ENCODE measurements at regions not wholly inside any gene's neighbourhood (a gene's known extent, or its start where the extent isn't known, plus 50 kb on each side); places are given as distances from the start of the nearest gene placed in this dataset.

GRCh38 chr1:188350104-188350503 lies 1521.4 kb downstream of the PLA2G4A start:
- H3K27ac ChIP-seq (ENCODE audit: low read depth, low read length) = no peak overlapping the region
- no peaks in the 10 kb centered on the region for H3K36me3 Mint-ChIP-seq
- H3K27me3 Mint-ChIP-seq = no peaks in the 10 kb centered on the region
- ChIA-PET CTCF (no interaction called here), POLR2A (no interaction called here)
- H3K36me3 ChIP-seq (ENCODE audit: insufficient read depth, low read length) = no peaks in the 10 kb centered on the region
- no peak overlapping the region for H3K4me3 ChIP-seq (ENCODE audit: low read length)
- H3K27me3 ChIP-seq (ENCODE audit: insufficient read depth, low read length, poor library complexity, severe bottlenecking) = no peaks in the 10 kb centered on the region
- H3K4me1 Mint-ChIP-seq = no peaks in the 10 kb centered on the region
- DNase-seq = no peak
- H3K9me3 ChIP-seq (ENCODE audit: low read length) = no peaks in the 10 kb centered on the region
- no peaks in the 10 kb centered on the region for H3K4me1 ChIP-seq (ENCODE audit: insufficient read depth, low read length)
- peaks cover 5 to 19% (median 13%) of the 10 kb centered on the region in 5 donors for H3K9me3 Mint-ChIP-seq
- no peak overlapping the region for H3K4me3 Mint-ChIP-seq
- no peak overlapping the region for H3K27ac Mint-ChIP-seq

DNA sequence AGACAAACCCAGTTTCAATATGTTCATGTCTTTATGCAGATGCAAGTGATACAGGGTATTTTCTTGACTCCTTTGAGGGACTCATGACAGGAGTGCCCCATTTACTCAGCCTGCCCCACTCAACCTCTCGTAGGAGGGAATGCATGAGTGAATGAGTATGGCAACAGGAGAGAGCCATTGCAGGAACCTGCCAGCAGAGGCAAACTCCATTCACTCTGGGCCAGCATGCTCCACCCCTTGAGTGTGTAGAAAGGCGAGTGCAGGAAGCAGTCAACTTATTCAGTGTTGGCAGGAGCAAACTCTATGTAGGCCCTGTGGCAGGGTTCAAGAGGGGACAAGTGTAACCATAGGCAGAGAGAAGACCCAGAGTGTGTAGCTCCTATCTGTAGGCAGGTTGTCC lies 1526.3 kb downstream of the PLA2G4A start:
- no peak overlapping the region for H3K27ac ChIP-seq (ENCODE audit: low read depth, low read length)
- H3K4me1 ChIP-seq (ENCODE audit: insufficient read depth, low read length) = no peaks in the 10 kb centered on the region
- CTCF ChIA-PET = no interaction called here
- H3K36me3 ChIP-seq (ENCODE audit: insufficient read depth, low read length) = no peaks in the 10 kb centered on the region
- Mint-ChIP-seq H3K27me3 (no peaks in the 10 kb centered on the region), H3K4me1 (no peaks in the 10 kb centered on the region), H3K4me3 (no peak overlapping the region), H3K36me3 (no peaks in the 10 kb centered on the region), H3K9me3 (peaks cover 16 to 33% (median 19%) of the 10 kb centered on the region in 5 donors), H3K27ac (no peak overlapping the region)
- DNase-seq = no peak
- POLR2A ChIA-PET = no interaction called here
- H3K27me3 ChIP-seq (ENCODE audit: insufficient read depth, low read length, poor library complexity, severe bottlenecking) = no peaks in the 10 kb centered on the region
- H3K4me3 ChIP-seq (ENCODE audit: low read length) = no peak overlapping the region
- no peaks in the 10 kb centered on the region for H3K9me3 ChIP-seq (ENCODE audit: low read length)

- Histone ChIP-seq H3K36me3 (ENCODE audit: insufficient read depth, low read length) (no peaks in the 10 kb centered on the region), H3K4me3 (ENCODE audit: low read length) (no peak overlapping the region), H3K27me3 (ENCODE audit: insufficient read depth, low read length, poor library complexity, severe bottlenecking) (no peaks in the 10 kb centered on the region), H3K4me1 (ENCODE audit: insufficient read depth, low read length) (no peaks in the 10 kb centered on the region), H3K27ac (ENCODE audit: low read depth, low read length) (no peak overlapping the region), H3K9me3 (ENCODE audit: low read length) (no peaks in the 10 kb centered on the region)
- ChIA-PET CTCF (no interaction called here), POLR2A (no interaction called here)
- no peaks in the 10 kb centered on the region for H3K36me3 Mint-ChIP-seq
- peaks cover 15 to 33% (median 19%) of the 10 kb centered on the region in 5 donors for H3K9me3 Mint-ChIP-seq
- no peaks in the 10 kb centered on the region for H3K4me1 Mint-ChIP-seq
- no peak for DNase-seq
- H3K27me3 Mint-ChIP-seq = no peaks in the 10 kb centered on the region
- H3K4me3 Mint-ChIP-seq = no peak overlapping the region
- no peak overlapping the region for H3K27ac Mint-ChIP-seq
These were observed 1527.1 kb downstream of the PLA2G4A start for GRCh38 chr1:188355847-188356246.

- H3K27ac Mint-ChIP-seq = no peak overlapping the region
These were observed 1530.6 kb downstream of the PLA2G4A start for GRCh38 chr1:188359315-188359714.

DNA sequence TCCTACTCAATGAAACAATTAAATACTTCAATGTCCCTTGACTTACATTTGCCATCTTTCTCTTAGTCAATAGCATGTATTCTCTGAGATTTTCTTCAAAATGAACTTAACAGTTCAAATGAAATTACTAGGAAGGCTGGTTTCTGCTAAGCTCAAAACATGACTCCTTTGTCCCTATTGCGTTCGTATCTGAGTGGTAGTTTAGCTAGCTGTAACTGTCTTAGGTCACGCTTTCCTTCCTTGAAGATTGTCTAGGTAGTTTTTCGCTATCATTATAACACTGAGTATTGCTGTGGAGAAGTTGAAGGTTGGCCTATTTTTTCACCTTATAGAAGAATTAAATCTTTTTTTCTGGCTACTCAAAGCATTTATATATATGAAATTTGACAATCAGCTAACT lies 1535.2 kb downstream of the PLA2G4A start:
- no peaks in the 10 kb centered on the region for H3K36me3 ChIP-seq (ENCODE audit: insufficient read depth, low read length)
- DNase-seq = no peak
- CTCF ChIA-PET = no interaction called here
- no peaks in the 10 kb centered on the region for H3K4me1 ChIP-seq (ENCODE audit: insufficient read depth, low read length)
- H3K9me3 Mint-ChIP-seq = peaks cover 6 to 34% (median 15%) of the 10 kb centered on the region in 5 donors
- no peaks in the 10 kb centered on the region for H3K27me3 ChIP-seq (ENCODE audit: insufficient read depth, low read length, poor library complexity, severe bottlenecking)
- no peaks in the 10 kb centered on the region for H3K4me1 Mint-ChIP-seq
- POLR2A ChIA-PET = no interaction called here
- H3K4me3 ChIP-seq (ENCODE audit: low read length) = no peak overlapping the region
- no peaks in the 10 kb centered on the region for H3K27me3 Mint-ChIP-seq
- no peaks in the 10 kb centered on the region for H3K9me3 ChIP-seq (ENCODE audit: low read length)
- H3K36me3 Mint-ChIP-seq = no peaks in the 10 kb centered on the region
- no peak overlapping the region for H3K27ac Mint-ChIP-seq
- no peak overlapping the region for H3K27ac ChIP-seq (ENCODE audit: low read depth, low read length)
- H3K4me3 Mint-ChIP-seq = no peak overlapping the region

More at GRCh38 chr1:188359315-188359714, 1530.6 kb downstream of the PLA2G4A start:
- ChIA-PET CTCF (no interaction called here), POLR2A (no interaction called here)
- no peak overlapping the region for H3K4me3 Mint-ChIP-seq
- H3K4me1 Mint-ChIP-seq = no peaks in the 10 kb centered on the region
- Histone ChIP-seq H3K27ac (ENCODE audit: low read depth, low read length) (no peak overlapping the region), H3K27me3 (ENCODE audit: insufficient read depth, low read length, poor library complexity, severe bottlenecking) (no peaks in the 10 kb centered on the region), H3K36me3 (ENCODE audit: insufficient read depth, low read length) (no peaks in the 10 kb centered on the region), H3K4me3 (ENCODE audit: low read length) (no peak overlapping the region), H3K4me1 (ENCODE audit: insufficient read depth, low read length) (no peaks in the 10 kb centered on the region), H3K9me3 (ENCODE audit: low read length) (no peaks in the 10 kb centered on the region)
- H3K9me3 Mint-ChIP-seq = peaks cover 9 to 32% (median 20%) of the 10 kb centered on the region in 5 donors
- H3K27me3 Mint-ChIP-seq = no peaks in the 10 kb centered on the region
- no peaks in the 10 kb centered on the region for H3K36me3 Mint-ChIP-seq
- no peak for DNase-seq

DNA sequence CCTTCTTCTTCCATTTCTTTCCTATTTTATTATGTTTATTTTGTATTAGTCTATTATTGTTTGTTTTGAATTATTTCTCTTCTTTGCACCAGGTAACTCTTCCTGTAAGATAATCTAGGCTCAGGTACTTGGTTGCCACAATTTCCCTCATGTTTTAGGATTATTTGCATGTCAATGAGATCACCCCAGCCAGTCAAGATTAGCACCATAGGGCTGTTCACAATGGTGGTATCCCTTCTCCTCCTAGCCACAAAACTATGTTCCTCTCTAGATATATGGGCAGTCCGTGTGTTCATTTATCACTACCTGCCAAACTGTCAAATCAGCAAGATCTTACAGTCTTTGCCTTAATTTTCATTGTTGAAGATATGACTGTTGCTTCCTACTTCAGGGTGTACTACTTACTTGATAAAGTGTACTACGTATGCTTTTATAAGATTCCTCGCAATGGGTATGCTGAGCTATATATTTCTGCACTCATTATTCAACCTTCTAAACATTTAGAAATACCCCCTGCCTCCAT lies 1536.2 kb downstream of the PLA2G4A start:
- H3K36me3 Mint-ChIP-seq = no peaks in the 10 kb centered on the region

DNA sequence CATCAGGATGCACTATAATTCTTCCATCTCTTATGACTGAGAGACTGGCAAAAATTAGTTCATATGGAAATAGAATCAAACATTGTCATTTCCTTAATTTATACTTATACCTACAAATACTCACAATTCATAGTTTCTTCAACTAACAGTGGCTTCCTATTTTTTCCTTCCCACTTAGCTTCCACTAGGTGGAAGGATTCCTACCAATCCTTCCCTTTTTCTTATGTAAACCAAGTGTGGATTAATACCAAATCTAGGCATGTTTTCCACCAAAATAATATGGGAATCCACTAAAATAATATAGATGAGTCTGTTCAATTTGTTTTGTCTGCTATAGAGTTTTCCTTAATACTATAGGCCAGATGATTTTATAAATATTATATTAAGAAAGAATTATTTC lies 1537.1 kb downstream of the PLA2G4A start:
- no peak for DNase-seq
- Mint-ChIP-seq H3K27me3 (no peaks in the 10 kb centered on the region), H3K27ac (no peak overlapping the region), H3K4me1 (no peaks in the 10 kb centered on the region), H3K9me3 (peaks cover 4 to 36% (median 7%) of the 10 kb centered on the region in 5 donors), H3K4me3 (no peak overlapping the region), H3K36me3 (no peaks in the 10 kb centered on the region)
- Histone ChIP-seq H3K9me3 (ENCODE audit: low read length) (no peaks in the 10 kb centered on the region), H3K27ac (ENCODE audit: low read depth, low read length) (no peak overlapping the region), H3K4me1 (ENCODE audit: insufficient read depth, low read length) (no peaks in the 10 kb centered on the region), H3K4me3 (ENCODE audit: low read length) (no peak overlapping the region), H3K36me3 (ENCODE audit: insufficient read depth, low read length) (no peaks in the 10 kb centered on the region), H3K27me3 (ENCODE audit: insufficient read depth, low read length, poor library complexity, severe bottlenecking) (no peaks in the 10 kb centered on the region)
- ChIA-PET POLR2A (no interaction called here), CTCF (no interaction called here)

More for the DNA sequence above, 1536.2 kb downstream of the PLA2G4A start:
- Mint-ChIP-seq H3K4me3 (no peak overlapping the region), H3K4me1 (no peaks in the 10 kb centered on the region), H3K9me3 (peaks cover 5 to 37% (median 8%) of the 10 kb centered on the region in 5 donors), H3K27ac (no peak overlapping the region), H3K27me3 (no peaks in the 10 kb centered on the region)
- no peak overlapping the region for H3K4me3 ChIP-seq (ENCODE audit: low read length)
- no peak overlapping the region for H3K27ac ChIP-seq (ENCODE audit: low read depth, low read length)
- CTCF ChIA-PET = no interaction called here
- no peaks in the 10 kb centered on the region for H3K9me3 ChIP-seq (ENCODE audit: low read length)
- POLR2A ChIA-PET = no interaction called here
- no peaks in the 10 kb centered on the region for H3K27me3 ChIP-seq (ENCODE audit: insufficient read depth, low read length, poor library complexity, severe bottlenecking)
- H3K36me3 ChIP-seq (ENCODE audit: insufficient read depth, low read length) = no peaks in the 10 kb centered on the region
- H3K4me1 ChIP-seq (ENCODE audit: insufficient read depth, low read length) = no peaks in the 10 kb centered on the region
- no peak for DNase-seq

DNA sequence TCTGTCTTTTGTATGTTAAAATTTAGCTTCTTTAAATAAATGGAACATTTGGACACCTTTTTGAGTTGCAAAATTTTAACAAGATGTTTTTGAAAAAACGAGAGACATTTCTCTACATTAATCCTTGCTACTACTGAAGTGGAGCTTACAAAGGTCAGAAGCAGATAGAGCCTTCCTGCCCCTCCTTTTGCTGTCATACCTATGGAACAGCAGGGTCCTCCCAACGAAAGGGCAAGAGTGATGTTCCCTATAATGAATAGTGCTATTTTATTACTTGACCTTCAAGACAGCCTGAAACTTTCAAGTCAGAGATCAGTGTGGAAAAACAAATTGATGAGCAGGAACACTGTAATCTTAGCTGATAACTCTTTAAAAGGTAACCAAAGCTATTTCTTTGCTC lies 1538.9 kb downstream of the PLA2G4A start:
- Histone ChIP-seq H3K36me3 (ENCODE audit: insufficient read depth, low read length) (no peaks in the 10 kb centered on the region), H3K4me1 (ENCODE audit: insufficient read depth, low read length) (no peaks in the 10 kb centered on the region), H3K9me3 (ENCODE audit: low read length) (no peaks in the 10 kb centered on the region), H3K27me3 (ENCODE audit: insufficient read depth, low read length, poor library complexity, severe bottlenecking) (no peaks in the 10 kb centered on the region), H3K4me3 (ENCODE audit: low read length) (no peak overlapping the region), H3K27ac (ENCODE audit: low read depth, low read length) (no peak overlapping the region)
- Mint-ChIP-seq H3K27ac (no peak overlapping the region), H3K9me3 (peaks cover 0 to 25% (median 7%) of the 10 kb centered on the region in 5 donors), H3K4me1 (no peaks in the 10 kb centered on the region), H3K36me3 (no peaks in the 10 kb centered on the region), H3K4me3 (no peak overlapping the region), H3K27me3 (no peaks in the 10 kb centered on the region)
- POLR2A ChIA-PET = no interaction called here
- CTCF ChIA-PET = no interaction called here
- DNase-seq = no peak

DNA sequence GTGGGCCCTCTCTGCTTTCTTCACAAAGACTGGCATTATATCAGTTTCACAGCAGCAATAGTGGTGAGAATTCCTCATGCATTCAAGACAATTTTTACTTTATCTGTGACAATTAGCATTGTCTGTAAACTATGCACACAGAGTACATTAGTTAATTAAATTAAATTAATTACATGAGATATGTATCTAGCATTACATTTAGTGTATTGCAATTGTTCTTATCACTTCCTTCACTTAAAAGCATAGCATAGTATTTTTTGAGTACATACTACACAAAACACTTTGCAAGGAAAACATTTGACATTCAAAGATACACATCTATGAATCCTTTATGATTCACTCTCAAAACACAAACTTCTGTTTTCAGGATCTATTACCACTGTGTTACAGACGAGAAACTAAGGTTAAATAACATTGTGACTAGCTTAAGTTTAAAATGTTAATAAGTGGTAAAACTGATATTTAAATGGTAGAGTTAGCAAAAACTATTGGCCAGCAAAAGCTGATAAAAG lies 1542.6 kb downstream of the PLA2G4A start:
- peaks cover 4 to 14% (median 11%) of the 10 kb centered on the region in 5 donors for H3K9me3 Mint-ChIP-seq
- DNase-seq = no peak
- H3K4me3 Mint-ChIP-seq = no peak overlapping the region
- no peaks in the 10 kb centered on the region for H3K27me3 ChIP-seq (ENCODE audit: insufficient read depth, low read length, poor library complexity, severe bottlenecking)
- H3K36me3 ChIP-seq (ENCODE audit: insufficient read depth, low read length) = no peaks in the 10 kb centered on the region
- no peak overlapping the region for H3K27ac Mint-ChIP-seq
- H3K4me3 ChIP-seq (ENCODE audit: low read length) = no peak overlapping the region
- ChIA-PET POLR2A (no interaction called here), CTCF (no interaction called here)
- H3K4me1 Mint-ChIP-seq = no peaks in the 10 kb centered on the region
- H3K27ac ChIP-seq (ENCODE audit: low read depth, low read length) = no peak overlapping the region
- no peaks in the 10 kb centered on the region for H3K9me3 ChIP-seq (ENCODE audit: low read length)
- H3K36me3 Mint-ChIP-seq = no peaks in the 10 kb centered on the region
- H3K27me3 Mint-ChIP-seq = no peaks in the 10 kb centered on the region
- no peaks in the 10 kb centered on the region for H3K4me1 ChIP-seq (ENCODE audit: insufficient read depth, low read length)
